Brain microvascular endothelial cell (primary cell): ENCODE measurements at regions not wholly inside any gene's neighbourhood (a gene's known extent, or its start where the extent isn't known, plus 50 kb on each side); places are given as distances from the start of the nearest gene placed in this dataset.

Experiments used
- DNase-seq: peaks from one replicate; pipeline ENCODE4 v3.0.0-alpha.2; 2020
- H3K27ac ChIP-seq: fragments of 250-450 bp; sonication (Bioruptor Pico); 2 replicates; pipeline ENCODE4 v1.5.1; 2020; ENCODE audit warnings: mild to moderate bottlenecking, moderate library complexity
- H3K27me3 ChIP-seq: fragments of 250-450 bp; sonication (Bioruptor Pico); replicated peaks from 2 replicates; pipeline ENCODE4 v1.5.1; 2020; ENCODE audit warnings: mild to moderate bottlenecking
- H3K36me3 ChIP-seq: fragments of 250-450 bp; sonication (Bioruptor Pico); replicated peaks from 2 replicates; pipeline ENCODE4 v1.5.1; 2020; ENCODE audit warnings: mild to moderate bottlenecking
- H3K4me3 ChIP-seq: 2 replicates; pipeline ENCODE4 v1.5.1; 2011; ENCODE audit warnings: low read depth, mild to moderate bottlenecking, control low read depth, low read length, moderate library complexity
- CTCF ChIP-seq: IDR thresholded peaks from 2 replicates; pipeline ENCODE4 v1.5.1; 2011; ENCODE audit warnings: low read depth, mild to moderate bottlenecking, moderate library complexity, low read length, control low read depth, inconsistent platforms; ENCODE audit errors: missing control alignments
- in situ Hi-C: cut with HindIII; loops from 2 replicates; pipeline ENCODE4 v1.10.0; 2017; ENCODE audit warnings: low sequenced_read_pairs, low pct_ligation_motif_present

- DNase-seq, result no peak
- H3K36me3 ChIP-seq, result no peaks in the 10 kb centered on the region
- in situ Hi-C loops, result no loop called here
- H3K4me3 ChIP-seq, result no peak overlapping the region
- H3K27me3 ChIP-seq, result no peaks in the 10 kb centered on the region
- no peak for TF ChIP-seq CTCF
- H3K27ac ChIP-seq, result no peak overlapping the region
These were observed 1108.4 kb upstream of the PCDH20 start for GRCh38 chr13:62524061-62524460.

DNA sequence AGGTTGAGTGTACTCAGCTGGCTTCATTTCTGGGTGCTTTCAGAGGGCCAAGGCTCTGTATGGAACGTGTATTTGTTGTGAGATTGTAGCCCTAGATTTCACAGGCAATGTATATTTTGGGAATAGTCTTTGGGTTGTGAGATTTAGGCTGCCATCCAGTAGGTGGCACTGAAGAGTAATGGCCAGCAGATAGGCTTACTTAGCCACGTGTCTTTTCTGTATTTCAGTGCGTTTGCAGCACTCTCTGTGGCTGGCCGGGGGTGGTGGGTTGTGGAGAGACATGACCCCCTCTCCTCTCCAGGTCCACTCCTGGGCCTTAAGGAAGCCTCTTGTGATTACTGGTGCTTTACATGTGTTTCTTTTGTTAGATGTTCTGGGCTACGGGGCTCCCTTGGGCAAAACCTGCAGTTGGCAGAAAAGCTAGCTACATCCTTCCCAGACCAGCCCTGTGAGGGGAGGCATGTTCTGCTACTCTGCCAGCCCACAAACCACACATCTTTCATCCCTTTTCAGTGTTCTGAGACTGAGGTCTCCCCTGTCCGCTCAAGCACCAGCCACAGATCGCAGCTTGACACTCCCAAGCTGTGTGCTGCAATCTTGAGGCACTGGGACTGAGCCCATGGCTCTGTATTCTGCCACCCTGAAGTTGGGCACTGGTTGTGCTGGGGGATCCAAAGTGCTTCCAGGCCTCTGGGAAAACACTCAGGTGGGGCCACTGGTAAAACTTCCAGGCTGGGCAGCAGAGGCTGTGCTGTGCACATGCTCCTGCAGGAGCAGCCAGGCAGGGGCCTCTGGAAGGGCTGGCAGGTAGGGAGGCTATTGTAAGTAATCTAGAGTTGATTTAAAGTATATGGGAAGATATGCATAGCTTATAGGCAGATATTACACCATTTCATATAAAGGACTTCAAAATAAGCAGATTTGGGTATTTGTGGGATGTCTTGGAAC, 1096.8 kb upstream of the PCDH20 start:
- DNase-seq, result peak; percentile 0
- no peak overlapping the region for H3K27ac ChIP-seq
- TF ChIP-seq CTCF, result peak; percentile 80
- in situ Hi-C loops, result no loop called here
- no peaks in the 10 kb centered on the region for H3K36me3 ChIP-seq
- H3K4me3 ChIP-seq, result no peak overlapping the region
- no peaks in the 10 kb centered on the region for H3K27me3 ChIP-seq

- Histone ChIP-seq H3K36me3 (no peaks in the 10 kb centered on the region), H3K27me3 (no peaks in the 10 kb centered on the region), H3K27ac (no peak overlapping the region), H3K4me3 (no peak overlapping the region)
- no peak for TF ChIP-seq CTCF
- no peak for DNase-seq
- in situ Hi-C loops, result no loop called here
These were observed 1095.4 kb upstream of the PCDH20 start for GRCh38 chr13:62510906-62511655.

DNA sequence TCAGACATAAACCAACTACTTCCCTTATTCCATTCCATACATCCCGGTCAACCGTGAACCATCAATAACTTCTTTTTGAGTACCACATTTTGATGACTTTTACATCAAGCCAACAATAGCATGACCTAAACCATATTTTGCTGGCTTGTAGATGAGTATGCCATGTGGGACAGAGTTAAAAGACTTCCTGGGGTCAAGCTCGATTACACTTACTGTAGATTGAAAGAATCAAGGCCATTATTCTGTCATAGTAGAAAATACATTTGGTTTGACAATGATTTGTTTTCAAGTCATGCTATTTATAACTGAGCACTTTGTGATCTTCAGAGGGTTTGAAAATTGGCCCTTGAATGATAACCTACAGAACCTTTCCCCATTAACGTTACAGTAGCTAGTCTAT, 1086.9 kb upstream of the PCDH20 start:
- no peak for TF ChIP-seq CTCF
- Histone ChIP-seq H3K27ac (no peak overlapping the region), H3K4me3 (no peak overlapping the region), H3K36me3 (no peaks in the 10 kb centered on the region), H3K27me3 (no peaks in the 10 kb centered on the region)
- DNase-seq, result no peak
- in situ Hi-C loops, result no loop called here

DNA sequence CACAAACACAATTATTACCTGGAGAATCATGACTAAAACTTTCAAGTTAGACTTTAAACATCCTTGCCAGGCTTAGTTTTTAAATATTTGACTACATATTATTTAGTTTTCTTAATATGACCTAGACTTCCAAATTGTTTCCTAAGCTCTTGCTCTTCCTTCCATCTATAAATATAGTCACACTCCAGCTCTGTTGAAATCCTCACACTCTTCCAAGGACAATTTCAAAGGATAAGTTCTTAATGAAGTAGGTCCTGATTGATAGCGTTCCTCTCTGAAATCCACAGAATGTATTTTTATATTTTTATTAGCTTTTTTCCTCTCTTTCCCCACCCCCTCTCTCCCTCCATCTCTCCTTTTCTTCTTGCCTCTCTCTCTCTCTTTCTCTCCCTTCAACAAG, 1074.1 kb upstream of the PCDH20 start:
- no peaks in the 10 kb centered on the region for H3K27me3 ChIP-seq
- no peak for DNase-seq
- H3K36me3 ChIP-seq, result no peaks in the 10 kb centered on the region
- H3K27ac ChIP-seq, result no peak overlapping the region
- no peak for TF ChIP-seq CTCF
- no peak overlapping the region for H3K4me3 ChIP-seq
- in situ Hi-C loops, result no loop called here
